ENCODE measurements at regions not wholly inside any gene's neighbourhood (a gene's known extent, or its start where the extent isn't known, plus 50 kb on each side); places are given as distances from the start of the nearest gene placed in this dataset.

GRCh38 chr16:86789621-86790051 lies 211.3 kb downstream of the FOXL1 start:
- no peak overlapping the region for H3K14ac ChIP-seq (ENCODE audit: low read length)
- no peak overlapping the region for H2AFZ ChIP-seq (ENCODE audit: low read length)
- H3K79me1 ChIP-seq (ENCODE audit: low read depth, low read length): no peaks in the 10 kb centered on the region
- H3K36me3 ChIP-seq (replicated peaks in 1 of 2; ENCODE audit: control insufficient read depth in 2 of 2, insufficient read depth in 2 of 2, low read length in 2 of 2): no peaks in the 10 kb centered on the region
- no peak overlapping the region for H3K4me2 ChIP-seq (ENCODE audit: insufficient read depth, low read length, poor library complexity, severe bottlenecking)
- peaks cover 4 to 9% of the 10 kb centered on the region in 2 donors for H3K4me1 ChIP-seq (ENCODE audit: control insufficient read depth in 2 of 2, insufficient read depth in 1 of 2, low read depth in 1 of 2, low read length in 2 of 2)
- H3K23ac ChIP-seq (ENCODE audit: low read depth, low read length, poor library complexity): no peak overlapping the region
- peak overlapping the region; percentile 61 for H3K18ac ChIP-seq (ENCODE audit: low read length)
- H2BK12ac ChIP-seq (ENCODE audit: low read length): no peak overlapping the region
- no peak overlapping the region for H2BK15ac ChIP-seq (ENCODE audit: low read length)
- H3K4ac ChIP-seq (ENCODE audit: low read length): no peak overlapping the region
- H3K4me3 ChIP-seq (ENCODE audit: low read length in 2 of 2): no peak overlapping the region
- no peak overlapping the region for H2BK120ac ChIP-seq (ENCODE audit: low read depth, low read length)
- H2BK5ac ChIP-seq (ENCODE audit: low read length): no peak overlapping the region
- no peak overlapping the region for H2AK5ac ChIP-seq (ENCODE audit: low read depth, low read length)
- H4K91ac ChIP-seq (ENCODE audit: low read depth, low read length, poor library complexity): no peak overlapping the region
- H3K27ac ChIP-seq (replicated peaks; ENCODE audit: low read length): peak overlapping the region; percentile 9
- peak; percentile 41 for DNase-seq (ENCODE audit: low spot score)
- no peaks in the 10 kb centered on the region for H3K9me3 ChIP-seq (replicated peaks in 1 of 2; ENCODE audit: control insufficient read depth in 2 of 2, insufficient read depth in 1 of 2, low read depth in 1 of 2, low read length in 2 of 2)
- H3K9ac ChIP-seq (ENCODE audit: low read depth, low read length, poor library complexity): no peak overlapping the region
- no CpG with 5 or more reads among the region's 13 CpGs for WGBS, 2 donors (ENCODE audit: extremely low coverage in 2 of 2, insufficient read length in 2 of 2, insufficient replicate concordance in 1 of 2)
- no peak overlapping the region for H4K8ac ChIP-seq (ENCODE audit: low read depth, low read length)
- H3K27me3 ChIP-seq (ENCODE audit: control insufficient read depth in 3 of 3, insufficient read depth in 3 of 3, low read depth in 1 of 3, low read length in 3 of 3): peaks cover 0 to 22% (median 0%) of the 10 kb centered on the region in 3 experiments

- Histone ChIP-seq H3K18ac (ENCODE audit: low read length) (no peak overlapping the region), H2BK120ac (ENCODE audit: low read depth, low read length) (no peak overlapping the region), H3K23ac (ENCODE audit: low read depth, low read length, poor library complexity) (no peak overlapping the region), H3K27me3 (ENCODE audit: control insufficient read depth in 3 of 3, insufficient read depth in 3 of 3, low read depth in 1 of 3, low read length in 3 of 3) (peaks cover 0 to 22% (median 0%) of the 10 kb centered on the region in 3 experiments), H3K4me2 (ENCODE audit: insufficient read depth, low read length, poor library complexity, severe bottlenecking) (no peak overlapping the region), H3K4ac (ENCODE audit: low read length) (no peak overlapping the region), H2AFZ (ENCODE audit: low read length) (no peak overlapping the region), H3K9me3 (replicated peaks in 1 of 2; ENCODE audit: control insufficient read depth in 2 of 2, insufficient read depth in 1 of 2, low read depth in 1 of 2, low read length in 2 of 2) (no peaks in the 10 kb centered on the region), H3K36me3 (replicated peaks in 1 of 2; ENCODE audit: control insufficient read depth in 2 of 2, insufficient read depth in 2 of 2, low read length in 2 of 2) (no peaks in the 10 kb centered on the region), H3K9ac (ENCODE audit: low read depth, low read length, poor library complexity) (no peak overlapping the region), H3K79me1 (ENCODE audit: low read depth, low read length) (no peaks in the 10 kb centered on the region), H3K14ac (ENCODE audit: low read length) (no peak overlapping the region), H3K4me1 (ENCODE audit: control insufficient read depth in 2 of 2, insufficient read depth in 1 of 2, low read depth in 1 of 2, low read length in 2 of 2) (peaks cover 4 to 9% of the 10 kb centered on the region in 2 donors), H4K91ac (ENCODE audit: low read depth, low read length, poor library complexity) (no peak overlapping the region), H3K27ac (replicated peaks; ENCODE audit: low read length) (no peak overlapping the region), H2BK12ac (ENCODE audit: low read length) (no peak overlapping the region), H4K8ac (ENCODE audit: low read depth, low read length) (no peak overlapping the region), H2BK5ac (ENCODE audit: low read length) (no peak overlapping the region), H3K4me3 (ENCODE audit: low read length in 2 of 2) (no peak overlapping the region), H2AK5ac (ENCODE audit: low read depth, low read length) (no peak overlapping the region), H2BK15ac (ENCODE audit: low read length) (no peak overlapping the region)
- WGBS, 2 donors (ENCODE audit: extremely low coverage in 2 of 2, insufficient read length in 2 of 2, insufficient replicate concordance in 1 of 2): no CpG with 5 or more reads among the region's 20 CpGs
- DNase-seq (ENCODE audit: low spot score): no peak
These were observed 213.1 kb downstream of the FOXL1 start for GRCh38 chr16:86791287-86792035.

GRCh38 chr16:86794216-86794864 lies 216.0 kb downstream of the FOXL1 start:
- H3K4me3 ChIP-seq (ENCODE audit: low read length in 2 of 2): no peak overlapping the region
- no CpG with 5 or more reads among the region's 15 CpGs for WGBS, 2 donors (ENCODE audit: extremely low coverage in 2 of 2, insufficient read length in 2 of 2, insufficient replicate concordance in 1 of 2)
- H3K36me3 ChIP-seq (replicated peaks in 1 of 2; ENCODE audit: control insufficient read depth in 2 of 2, insufficient read depth in 2 of 2, low read length in 2 of 2): peaks cover 0 to 1% of the 10 kb centered on the region in 2 donors
- peaks cover 0 to 15% (median 0%) of the 10 kb centered on the region in 3 experiments for H3K27me3 ChIP-seq (ENCODE audit: control insufficient read depth in 3 of 3, insufficient read depth in 3 of 3, low read depth in 1 of 3, low read length in 3 of 3)
- H3K4ac ChIP-seq (ENCODE audit: low read length): no peak overlapping the region
- no peak for DNase-seq (ENCODE audit: low spot score)
- peak overlapping the region; percentile 68 for H3K18ac ChIP-seq (ENCODE audit: low read length)
- H3K79me1 ChIP-seq (ENCODE audit: low read depth, low read length): no peaks in the 10 kb centered on the region
- no peak overlapping the region for H2BK12ac ChIP-seq (ENCODE audit: low read length)
- no peak overlapping the region for H3K27ac ChIP-seq (replicated peaks; ENCODE audit: low read length)
- H2BK120ac ChIP-seq (ENCODE audit: low read depth, low read length): no peak overlapping the region
- peak overlapping the region; percentile 16 for H2BK15ac ChIP-seq (ENCODE audit: low read length)
- H4K8ac ChIP-seq (ENCODE audit: low read depth, low read length): no peak overlapping the region
- no peak overlapping the region for H3K14ac ChIP-seq (ENCODE audit: low read length)
- H2AFZ ChIP-seq (ENCODE audit: low read length): no peak overlapping the region
- H2AK5ac ChIP-seq (ENCODE audit: low read depth, low read length): peak overlapping the region; percentile 9
- peaks cover 0 to 2% of the 10 kb centered on the region in 2 donors for H3K9me3 ChIP-seq (replicated peaks in 1 of 2; ENCODE audit: control insufficient read depth in 2 of 2, insufficient read depth in 1 of 2, low read depth in 1 of 2, low read length in 2 of 2)
- H3K9ac ChIP-seq (ENCODE audit: low read depth, low read length, poor library complexity): no peak overlapping the region
- no peak overlapping the region for H3K4me2 ChIP-seq (ENCODE audit: insufficient read depth, low read length, poor library complexity, severe bottlenecking)
- H3K4me1 ChIP-seq (ENCODE audit: control insufficient read depth in 2 of 2, insufficient read depth in 1 of 2, low read depth in 1 of 2, low read length in 2 of 2): peaks cover 4 to 5% of the 10 kb centered on the region in 2 donors
- no peak overlapping the region for H2BK5ac ChIP-seq (ENCODE audit: low read length)
- H4K91ac ChIP-seq (ENCODE audit: low read depth, low read length, poor library complexity): no peak overlapping the region
- no peak overlapping the region for H3K23ac ChIP-seq (ENCODE audit: low read depth, low read length, poor library complexity)

- Histone ChIP-seq H3K18ac (ENCODE audit: low read length) (no peak overlapping the region), H3K4me1 (ENCODE audit: control insufficient read depth in 2 of 2, insufficient read depth in 1 of 2, low read depth in 1 of 2, low read length in 2 of 2) (no peaks in the 10 kb centered on the region), H3K36me3 (replicated peaks in 1 of 2; ENCODE audit: control insufficient read depth in 2 of 2, insufficient read depth in 2 of 2, low read length in 2 of 2) (peaks cover 0 to 1% of the 10 kb centered on the region in 2 donors), H2BK5ac (ENCODE audit: low read length) (no peak overlapping the region), H2BK15ac (ENCODE audit: low read length) (no peak overlapping the region), H3K27me3 (ENCODE audit: control insufficient read depth in 3 of 3, insufficient read depth in 3 of 3, low read depth in 1 of 3, low read length in 3 of 3) (peaks cover 0 to 3% (median 0%) of the 10 kb centered on the region in 3 experiments), H3K9me3 (replicated peaks in 1 of 2; ENCODE audit: control insufficient read depth in 2 of 2, insufficient read depth in 1 of 2, low read depth in 1 of 2, low read length in 2 of 2) (peaks cover 0 to 3% of the 10 kb centered on the region in 2 donors), H3K4ac (ENCODE audit: low read length) (no peak overlapping the region), H3K4me2 (ENCODE audit: insufficient read depth, low read length, poor library complexity, severe bottlenecking) (no peak overlapping the region), H4K91ac (ENCODE audit: low read depth, low read length, poor library complexity) (no peak overlapping the region), H2AFZ (ENCODE audit: low read length) (no peak overlapping the region), H3K27ac (replicated peaks; ENCODE audit: low read length) (no peak overlapping the region), H2BK120ac (ENCODE audit: low read depth, low read length) (no peak overlapping the region), H2BK12ac (ENCODE audit: low read length) (no peak overlapping the region), H3K4me3 (ENCODE audit: low read length in 2 of 2) (no peak overlapping the region), H3K23ac (ENCODE audit: low read depth, low read length, poor library complexity) (no peak overlapping the region), H2AK5ac (ENCODE audit: low read depth, low read length) (no peak overlapping the region), H4K8ac (ENCODE audit: low read depth, low read length) (no peak overlapping the region), H3K9ac (ENCODE audit: low read depth, low read length, poor library complexity) (no peak overlapping the region), H3K14ac (ENCODE audit: low read length) (no peak overlapping the region), H3K79me1 (ENCODE audit: low read depth, low read length) (no peaks in the 10 kb centered on the region)
- WGBS, 2 donors (ENCODE audit: extremely low coverage in 2 of 2, insufficient read length in 2 of 2, insufficient replicate concordance in 1 of 2): no CpG with 5 or more reads among the region's 4 CpGs
- no peak for DNase-seq (ENCODE audit: low spot score)
These were observed 219.4 kb downstream of the FOXL1 start for GRCh38 chr16:86797700-86798099.
